GM19324 (cell line): ENCODE measurements at regions not wholly inside any gene's neighbourhood (a gene's known extent, or its start where the extent isn't known, plus 50 kb on each side); places are given as distances from the start of the nearest gene placed in this dataset.
"Not testable (repeated sequence)": the region's sequence is repeated elsewhere in the genome, so short reads cannot be mapped to it uniquely, and the experiment has no call there.

Source experiments
- ATAC-seq: cut with Tn5 transposase; IDR thresholded peaks from one replicate; pipeline ENCODE4 v1.9.1; 2021; ENCODE audit warnings: mild to moderate bottlenecking, moderate library complexity; ENCODE audit not compliant: unreplicated experiment, low FRiP score

DNA sequence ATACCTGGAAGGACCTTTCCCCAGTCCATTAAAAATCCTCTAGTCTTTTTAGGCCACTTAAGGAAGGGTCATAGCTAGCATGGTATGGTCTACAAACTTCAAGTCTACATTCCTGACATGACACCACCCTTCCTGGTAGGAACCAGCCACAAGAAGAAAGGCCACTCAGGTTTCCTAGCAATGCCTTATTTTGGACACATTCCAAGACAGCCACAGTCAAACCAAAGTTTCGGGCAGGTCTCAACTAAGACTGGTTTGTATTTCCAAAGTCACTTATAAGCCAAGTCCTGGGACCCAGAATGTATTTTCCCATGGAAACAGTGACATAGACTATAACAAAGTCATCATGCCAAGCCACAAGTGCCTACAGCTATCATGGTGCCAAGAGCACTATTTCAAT is 50.6 kb upstream of the SLC44A3 start:
- no peak for ATAC-seq

DNA sequence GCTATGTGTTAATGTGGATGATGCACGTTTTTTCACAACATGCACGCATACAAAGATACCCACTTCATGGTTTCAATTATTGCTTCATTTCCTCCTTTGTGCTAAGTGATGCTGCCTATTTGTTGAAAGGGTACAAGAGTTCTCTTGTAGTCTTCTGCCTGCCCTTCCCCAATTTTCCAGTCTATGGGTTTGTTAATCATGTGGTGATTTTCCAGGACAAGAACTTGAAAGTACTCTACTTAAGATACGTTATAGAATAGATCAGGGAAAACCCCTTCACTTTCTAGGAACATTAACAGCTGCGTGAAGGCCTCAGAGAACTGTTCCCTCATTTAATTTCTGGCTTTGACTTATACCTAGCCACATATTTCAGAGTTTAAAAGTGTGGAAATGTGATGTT is 52.1 kb upstream of the SLC44A3 start:
- ATAC-seq, result no peak

DNA sequence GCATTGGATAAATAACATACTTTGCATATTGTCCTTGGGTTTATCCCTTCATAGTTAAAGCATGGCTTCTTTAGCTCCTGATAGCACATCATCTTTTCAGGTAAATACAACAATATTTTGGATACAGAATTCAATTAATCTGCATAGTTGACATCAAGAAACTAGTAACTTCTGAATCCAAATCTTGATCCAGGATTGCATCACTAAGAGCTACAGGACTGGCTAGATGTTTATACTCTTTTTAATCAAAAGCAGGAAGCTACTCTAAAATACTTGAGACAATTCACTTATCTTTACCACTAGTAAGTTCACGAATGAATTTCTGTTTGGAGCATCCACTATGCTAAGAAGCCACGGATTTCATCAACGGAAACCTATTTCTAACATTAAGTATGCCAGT is 54.2 kb upstream of the SLC44A3 start:
- no peak for ATAC-seq

DNA sequence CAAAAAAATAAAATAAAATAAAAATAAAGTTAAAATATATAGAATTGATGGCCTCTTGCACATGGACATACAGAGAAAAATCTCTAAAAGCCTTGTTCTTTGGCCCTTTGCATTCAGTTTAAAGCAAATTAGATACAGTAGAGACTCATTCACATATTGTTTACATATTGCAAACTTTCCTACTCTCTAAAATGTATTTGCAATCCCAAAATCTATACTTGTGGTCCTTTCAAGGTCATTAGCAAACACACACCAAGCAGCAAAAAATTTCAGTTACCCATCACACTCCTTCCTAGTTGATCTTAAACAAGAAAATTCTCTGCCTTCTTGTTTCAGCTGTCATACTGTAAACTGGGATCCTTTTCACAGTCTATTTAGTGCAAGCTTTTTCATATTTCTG is 61.0 kb upstream of the SLC44A3 start:
- ATAC-seq, result no peak

DNA sequence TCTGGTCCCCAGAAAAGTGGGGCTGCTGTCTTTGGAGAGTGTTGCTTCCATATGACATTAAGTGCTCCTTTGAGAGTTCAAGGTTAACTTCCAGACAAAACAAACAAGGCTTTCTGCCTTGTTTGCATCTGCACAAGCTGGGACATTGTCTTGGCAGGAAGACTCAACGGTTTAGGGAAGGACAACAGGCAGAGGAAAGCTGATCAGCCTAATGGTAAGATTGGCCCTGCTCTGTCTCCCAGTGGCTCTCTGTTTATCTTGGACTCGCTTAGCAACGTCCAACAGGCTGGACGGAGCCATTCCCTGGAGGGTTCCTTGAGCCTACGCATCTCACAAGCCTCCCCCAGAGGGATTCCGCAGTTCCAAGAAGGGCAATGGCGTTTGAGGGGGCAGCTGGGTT is 62.2 kb upstream of the SLC44A3 start:
- no peak for ATAC-seq

DNA sequence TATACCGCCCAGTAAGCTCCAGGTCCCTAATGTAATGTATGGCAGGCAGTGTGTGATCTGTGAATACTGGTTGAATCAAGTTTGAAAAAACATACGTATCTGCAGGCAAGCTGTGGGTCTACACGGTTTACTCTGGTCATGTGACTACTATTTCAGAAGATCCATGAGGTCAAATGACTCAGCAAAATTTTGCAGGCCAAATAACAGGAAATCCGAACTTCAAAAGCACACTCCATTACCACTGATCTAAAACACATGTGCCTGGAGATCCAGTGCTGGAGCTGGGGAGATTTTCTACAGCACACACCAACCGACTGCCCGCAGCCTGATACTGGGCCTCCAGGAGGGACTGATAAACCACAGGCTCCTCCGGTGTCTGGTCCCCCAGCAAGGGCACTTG is 64.5 kb upstream of the SLC44A3 start:
- no peak for ATAC-seq

DNA sequence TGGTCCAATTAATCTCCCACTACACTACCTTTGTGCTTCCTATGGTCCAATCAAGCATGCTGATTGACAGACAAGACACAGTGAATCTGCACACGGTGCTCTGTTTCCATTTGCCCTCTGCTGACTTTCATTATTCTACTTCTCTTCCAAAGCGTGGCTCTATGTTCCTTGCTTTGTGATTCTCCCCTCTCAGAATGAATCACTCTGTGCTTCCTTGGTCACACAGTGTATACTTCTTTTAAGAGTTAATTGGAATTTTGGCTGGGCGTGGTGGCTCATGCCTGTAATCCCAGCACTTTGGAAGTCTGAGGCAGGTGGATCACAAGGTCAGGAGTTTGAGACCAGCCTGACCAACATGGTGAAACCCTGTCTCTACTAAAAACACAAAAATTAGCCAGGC is 65.1 kb upstream of the SLC44A3 start:
- ATAC-seq, result not testable (repeated sequence)

DNA sequence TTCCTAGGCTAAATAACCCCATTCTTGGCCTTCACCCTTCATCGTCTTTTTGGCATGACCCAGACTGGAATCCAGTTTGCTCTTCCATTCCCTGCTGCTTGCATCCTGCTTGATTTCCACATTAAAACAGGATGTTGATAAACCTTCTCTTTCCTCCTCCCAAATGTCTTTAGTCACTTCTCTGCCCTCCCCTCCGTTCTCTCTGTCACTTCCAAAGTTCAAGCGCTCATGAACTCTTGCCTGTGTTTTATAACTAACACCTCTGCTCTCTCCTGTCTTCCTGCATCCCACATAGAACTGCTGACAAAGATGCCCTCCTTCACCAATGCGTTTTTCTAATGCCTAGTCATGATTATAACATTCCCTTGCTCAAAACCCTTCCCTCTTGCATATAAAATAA is 65.6 kb upstream of the SLC44A3 start:
- ATAC-seq, result no peak

DNA sequence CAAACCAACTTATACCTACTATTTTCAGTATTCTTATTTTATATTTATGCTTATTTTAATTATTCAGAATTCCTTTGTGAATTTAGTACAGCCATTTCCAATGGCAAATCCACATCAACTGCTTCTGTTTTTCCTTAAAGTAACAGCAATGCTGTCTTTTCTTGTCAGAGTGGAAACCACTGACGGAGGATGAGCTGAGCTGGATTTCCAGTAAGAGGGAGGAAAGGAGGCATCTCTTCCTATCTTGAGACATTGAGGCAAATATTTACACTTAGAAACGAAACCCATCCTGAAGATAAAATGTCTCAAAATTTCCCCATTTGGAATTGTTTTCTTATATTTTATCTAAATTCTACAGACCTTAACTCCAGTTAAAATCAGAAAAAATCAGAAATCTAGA is 66.1 kb upstream of the SLC44A3 start:
- ATAC-seq, result no peak

DNA sequence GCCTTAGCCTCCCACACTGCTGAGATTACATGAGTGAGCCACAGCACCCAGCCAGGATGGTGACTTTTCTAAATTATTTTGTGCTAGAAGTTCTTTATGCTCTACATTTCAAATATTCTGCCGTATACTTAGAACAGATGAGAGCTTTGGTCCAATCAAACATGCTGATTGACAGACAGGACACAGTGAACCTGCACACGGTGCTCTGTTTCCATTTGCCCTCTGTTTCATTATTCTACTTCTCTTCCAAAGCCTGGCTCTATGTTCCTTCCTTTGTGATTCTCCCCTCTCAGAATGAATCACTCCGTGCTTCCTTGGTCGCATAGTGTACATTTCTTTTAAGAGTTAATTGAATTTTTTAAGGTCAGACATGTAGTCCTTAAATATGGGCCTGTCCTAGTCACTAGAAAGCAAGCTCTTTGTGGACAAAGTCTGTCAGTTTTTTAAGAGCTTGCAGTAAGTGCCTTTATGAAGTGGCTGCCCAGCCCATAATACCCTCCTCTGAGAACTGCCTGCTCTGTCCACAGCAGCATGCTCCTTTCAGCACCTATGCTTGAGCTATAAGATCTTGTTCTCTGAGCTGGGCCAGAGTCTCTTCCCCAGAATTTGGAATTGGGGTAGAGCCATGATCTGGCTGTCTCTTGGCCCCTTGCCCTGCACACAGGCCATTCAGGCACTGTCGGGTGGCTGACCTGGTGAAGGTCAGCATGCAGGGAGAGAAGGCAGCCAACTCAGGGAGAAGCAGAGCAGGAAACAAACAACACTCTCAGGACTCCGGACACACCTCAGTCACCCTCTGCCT is 66.8 kb upstream of the SLC44A3 start:
- ATAC-seq, result no peak

DNA sequence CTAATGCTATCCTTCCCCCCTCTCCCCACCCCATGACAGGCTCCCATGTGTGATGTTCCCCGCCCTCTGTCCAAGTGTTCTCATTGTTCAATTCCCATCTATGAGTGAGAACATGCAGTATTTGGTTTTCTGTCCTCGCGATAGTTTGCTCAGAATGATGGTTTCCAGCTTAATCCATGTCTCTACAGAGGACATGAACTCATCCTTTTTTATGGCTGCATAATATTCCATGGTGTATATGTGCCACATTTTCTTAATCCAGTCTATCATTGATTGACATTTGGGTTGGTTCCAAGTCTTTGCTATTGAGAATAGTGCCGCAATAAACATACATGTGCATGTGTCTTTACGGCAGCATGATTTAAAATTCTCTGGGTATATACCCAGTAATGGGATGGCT is 68.7 kb upstream of the SLC44A3 start:
- not testable (repeated sequence) for ATAC-seq

DNA sequence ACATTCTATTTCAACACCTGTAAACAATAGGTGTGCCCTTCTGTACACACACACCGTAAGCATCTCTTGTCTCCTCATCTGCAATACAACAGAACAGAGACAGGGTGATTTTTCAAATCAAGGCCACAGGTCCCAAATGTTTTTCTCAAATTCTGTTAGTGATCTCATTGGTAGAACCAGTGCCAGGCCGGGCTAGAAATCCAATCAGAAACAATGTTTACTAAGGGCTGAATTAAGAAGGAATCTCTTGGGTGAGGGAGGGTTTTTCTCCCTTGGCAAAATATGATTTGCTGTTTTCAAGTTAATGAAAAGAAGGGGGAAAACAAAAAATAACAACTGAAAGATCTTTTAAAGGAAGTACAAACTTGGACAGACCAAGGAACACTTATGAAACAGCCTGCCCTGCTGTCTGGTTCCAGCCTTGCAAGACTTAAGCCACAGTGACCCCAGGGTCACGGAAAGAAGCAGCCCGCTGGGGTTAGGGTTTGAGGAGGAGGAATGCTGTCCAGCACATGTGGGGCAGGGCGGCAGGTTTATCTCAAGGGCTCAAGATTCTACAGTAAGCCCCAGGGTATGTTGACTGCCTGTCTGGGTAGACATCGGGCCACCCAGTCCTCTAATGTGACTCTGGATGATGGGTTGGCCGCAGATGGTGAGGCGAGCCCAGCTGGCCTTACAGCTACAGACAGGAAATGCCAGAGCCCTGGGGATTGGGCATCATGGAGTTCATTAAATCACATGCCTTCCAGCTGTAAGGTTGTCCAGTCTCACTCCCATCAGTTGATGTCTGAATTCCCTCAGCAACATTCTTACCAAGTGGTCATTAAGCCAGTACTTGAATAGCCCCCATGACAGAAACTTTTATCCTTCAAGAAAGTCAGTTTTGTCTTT is 73.3 kb upstream of the SLC44A3 start:
- no peak for ATAC-seq

DNA sequence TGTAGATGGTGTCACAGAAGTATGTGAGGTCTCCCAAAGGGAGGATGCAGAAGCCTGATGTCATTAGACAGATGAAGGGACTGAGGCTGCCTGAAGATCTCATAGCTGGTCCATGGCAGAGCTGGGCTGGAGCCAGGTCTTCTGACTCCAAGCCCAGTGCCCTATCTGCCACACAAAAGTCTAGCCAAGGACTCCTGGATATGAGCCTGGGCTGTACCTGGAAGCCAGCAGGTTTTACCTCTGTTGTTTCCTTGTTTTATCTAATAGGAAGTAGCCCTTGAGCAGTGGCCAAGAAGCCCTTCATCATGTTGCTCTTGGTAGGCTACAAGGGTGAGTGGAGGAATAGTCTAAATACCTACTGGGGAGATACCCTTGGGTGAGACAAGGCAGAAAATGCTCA is 74.4 kb upstream of the SLC44A3 start:
- no peak for ATAC-seq

DNA sequence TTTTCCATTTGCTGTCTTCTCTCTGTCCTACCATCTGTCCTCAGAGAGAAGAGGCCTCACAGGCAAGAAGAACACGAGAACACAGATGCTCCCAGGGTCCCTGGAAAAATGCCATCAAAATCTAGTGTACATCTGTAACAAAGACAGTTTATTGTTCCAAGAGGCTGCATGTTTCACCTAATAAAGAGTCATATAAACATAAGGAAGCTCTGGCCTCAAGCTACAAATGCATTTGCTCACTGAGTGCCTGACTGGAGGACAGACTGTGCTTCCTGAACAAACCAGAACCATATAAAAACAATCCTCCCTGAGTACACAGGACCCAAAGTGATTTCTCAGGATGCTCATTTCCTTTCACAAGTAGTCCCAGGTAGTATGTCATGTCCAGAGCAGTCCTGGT is 76.3 kb upstream of the SLC44A3 start:
- ATAC-seq, result no peak

DNA sequence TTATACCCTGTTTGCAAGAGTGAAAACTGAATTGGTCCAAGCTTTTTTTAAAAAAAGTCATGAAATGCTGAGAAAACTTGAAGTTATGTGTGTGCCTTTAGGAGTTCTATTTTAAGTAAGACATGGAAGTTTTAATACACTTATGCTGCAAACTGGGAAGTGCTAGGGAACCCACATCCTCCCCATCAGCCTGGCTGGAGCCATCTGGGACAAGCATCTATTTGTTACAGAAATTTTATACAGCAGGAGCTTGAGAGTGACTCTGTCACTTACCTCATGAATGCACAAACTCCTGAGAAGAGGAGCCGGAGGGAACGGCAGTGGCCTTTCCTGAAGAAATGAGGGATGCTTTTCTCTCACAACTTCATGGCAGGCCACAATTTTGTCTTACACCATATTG is 78.2 kb upstream of the SLC44A3 start:
- no peak for ATAC-seq

DNA sequence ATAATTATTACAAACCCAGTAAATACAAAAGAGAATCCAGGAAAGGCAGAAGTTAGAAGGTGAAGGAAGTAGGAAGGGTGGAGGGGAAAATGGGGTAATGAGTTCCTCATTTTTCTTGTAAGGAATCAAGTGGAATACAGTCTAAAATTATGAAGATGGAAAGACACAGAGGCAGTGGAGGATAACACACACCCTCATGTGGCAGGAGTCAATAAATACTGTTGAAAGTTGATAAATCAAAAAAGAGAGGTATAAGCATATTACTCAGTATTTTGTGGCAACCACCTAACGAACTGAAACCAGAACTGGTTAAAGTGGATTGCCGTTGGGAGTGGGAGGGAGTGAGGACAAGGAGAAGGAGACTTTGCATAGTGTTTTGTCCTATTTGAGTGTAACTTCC is 78.6 kb upstream of the SLC44A3 start:
- ATAC-seq, result no peak

DNA sequence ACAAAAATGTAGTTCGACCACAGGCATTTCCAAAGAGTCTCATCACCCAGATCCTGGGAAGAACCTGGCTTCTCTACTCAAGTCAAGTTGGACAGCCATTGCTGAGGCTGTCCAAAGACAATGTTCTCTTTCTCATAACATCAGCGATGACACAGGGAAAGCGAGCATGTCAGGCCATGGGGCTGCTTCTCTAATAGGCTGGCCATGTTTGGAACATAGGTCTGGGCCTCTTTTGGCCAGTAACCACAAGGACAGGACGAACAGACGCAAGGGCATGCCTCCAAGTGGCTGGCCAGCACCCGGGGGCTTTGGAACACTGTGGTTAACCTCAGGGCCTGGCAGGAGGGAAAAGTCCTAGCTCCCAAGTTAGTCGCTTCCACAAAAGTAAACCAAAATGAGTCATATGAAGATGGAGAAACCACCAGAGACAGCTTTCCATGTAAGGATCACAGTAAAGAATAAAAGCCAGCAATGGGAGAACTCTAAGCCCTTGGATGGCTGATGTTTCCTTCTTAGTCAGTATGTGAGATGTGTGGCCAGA is 80.6 kb upstream of the SLC44A3 start:
- no peak for ATAC-seq

DNA sequence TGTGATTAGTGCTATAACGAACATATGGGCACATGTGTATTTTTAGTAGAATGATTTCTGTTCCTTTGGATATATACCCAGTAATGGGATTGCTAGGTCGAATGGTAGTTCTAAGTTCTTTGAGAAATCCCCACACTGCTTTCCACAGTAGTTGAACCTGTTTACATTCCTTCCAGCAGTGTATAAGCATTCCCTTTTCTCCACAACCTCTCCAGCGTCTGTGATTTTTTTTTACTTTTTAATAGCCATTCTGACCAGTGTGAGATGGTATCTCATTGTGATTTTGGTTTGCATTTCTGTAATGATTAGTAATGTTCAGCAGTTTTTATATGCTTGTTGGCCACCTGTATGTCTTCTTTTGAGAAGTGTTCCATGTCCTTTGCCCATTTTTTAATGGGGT is 81.8 kb upstream of the SLC44A3 start:
- no peak for ATAC-seq

DNA sequence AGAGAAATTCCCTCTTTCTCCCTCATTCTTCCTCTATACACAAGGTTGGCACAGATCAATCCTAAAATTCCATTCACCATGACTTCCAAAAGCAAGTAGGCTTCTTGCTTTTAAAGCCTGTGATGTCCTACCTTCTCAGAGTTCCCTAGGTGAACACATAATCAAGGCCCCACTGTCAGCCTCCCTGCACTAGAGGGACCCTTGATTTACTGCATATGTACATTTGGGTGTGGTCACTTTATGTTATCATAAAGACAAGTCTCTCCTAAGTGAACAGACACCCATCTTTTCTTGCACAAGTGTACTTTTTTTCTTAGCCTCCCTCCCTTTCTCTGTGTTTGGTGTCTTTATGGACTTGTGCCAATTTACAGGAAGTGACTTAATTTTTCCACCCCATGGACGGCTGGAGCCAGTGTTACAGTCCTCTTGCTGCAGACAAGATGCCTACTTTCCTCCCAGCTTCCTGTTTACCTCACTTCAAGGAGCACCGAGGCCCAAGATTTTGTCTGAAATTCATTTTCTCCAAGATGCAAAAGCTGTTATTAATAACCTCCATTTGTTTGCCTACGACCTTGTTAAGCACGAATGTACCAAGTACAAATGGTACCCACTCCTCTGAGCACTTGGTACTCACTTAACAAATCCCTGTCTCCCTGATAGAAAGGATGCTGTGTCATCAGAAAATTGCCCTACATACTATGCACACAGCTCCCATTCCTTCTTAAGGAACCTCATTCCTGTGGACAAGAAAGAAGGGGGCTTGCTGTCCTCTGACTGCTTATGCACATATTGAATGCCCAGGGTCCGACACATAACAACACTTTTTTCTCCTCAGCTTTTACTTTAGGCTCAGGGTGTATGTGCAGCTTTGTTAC is 82.8 kb upstream of the SLC44A3 start:
- ATAC-seq, result no peak

DNA sequence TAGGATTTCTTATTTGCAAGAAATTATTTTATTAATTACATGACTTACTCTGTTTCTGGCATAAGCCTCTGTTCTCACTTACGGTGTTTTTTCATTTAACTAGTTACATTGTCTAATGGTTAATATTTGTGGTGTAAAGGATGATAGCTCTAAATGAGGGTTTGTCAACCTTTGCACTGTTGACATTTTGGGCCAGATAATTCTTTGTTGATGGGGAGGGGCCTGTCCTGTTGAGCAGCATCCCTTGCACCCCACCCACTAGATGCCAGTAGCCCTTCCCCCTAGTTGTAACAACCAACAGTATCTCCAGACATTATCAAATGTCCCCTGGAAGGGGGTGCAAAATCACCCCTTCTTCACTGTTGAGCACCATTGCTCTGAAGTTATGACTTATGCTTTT is 83.6 kb upstream of the SLC44A3 start:
- no peak for ATAC-seq

DNA sequence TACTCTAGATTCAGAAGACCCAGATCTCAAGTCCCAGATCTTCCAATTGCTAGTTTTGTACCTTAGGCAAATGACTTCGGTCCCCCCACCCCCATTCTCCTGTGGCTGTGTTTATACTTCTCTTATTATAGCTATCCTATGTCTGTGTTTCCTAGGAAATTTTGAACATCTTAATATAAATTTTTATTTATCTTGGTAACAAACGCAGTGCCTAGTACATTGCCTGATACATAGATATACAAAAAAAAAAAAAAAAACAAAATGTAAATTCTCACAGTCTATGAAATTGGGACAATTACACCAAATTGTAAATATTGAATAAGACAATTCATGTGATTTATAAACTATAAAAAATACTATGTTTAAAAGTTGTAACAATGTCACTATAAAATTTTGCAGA is 84.1 kb upstream of the SLC44A3 start:
- ATAC-seq, result no peak
